ENCODE measurements at regions not wholly inside any gene's neighbourhood (a gene's known extent, or its start where the extent isn't known, plus 50 kb on each side); places are given as distances from the start of the nearest gene placed in this dataset.

DNA sequence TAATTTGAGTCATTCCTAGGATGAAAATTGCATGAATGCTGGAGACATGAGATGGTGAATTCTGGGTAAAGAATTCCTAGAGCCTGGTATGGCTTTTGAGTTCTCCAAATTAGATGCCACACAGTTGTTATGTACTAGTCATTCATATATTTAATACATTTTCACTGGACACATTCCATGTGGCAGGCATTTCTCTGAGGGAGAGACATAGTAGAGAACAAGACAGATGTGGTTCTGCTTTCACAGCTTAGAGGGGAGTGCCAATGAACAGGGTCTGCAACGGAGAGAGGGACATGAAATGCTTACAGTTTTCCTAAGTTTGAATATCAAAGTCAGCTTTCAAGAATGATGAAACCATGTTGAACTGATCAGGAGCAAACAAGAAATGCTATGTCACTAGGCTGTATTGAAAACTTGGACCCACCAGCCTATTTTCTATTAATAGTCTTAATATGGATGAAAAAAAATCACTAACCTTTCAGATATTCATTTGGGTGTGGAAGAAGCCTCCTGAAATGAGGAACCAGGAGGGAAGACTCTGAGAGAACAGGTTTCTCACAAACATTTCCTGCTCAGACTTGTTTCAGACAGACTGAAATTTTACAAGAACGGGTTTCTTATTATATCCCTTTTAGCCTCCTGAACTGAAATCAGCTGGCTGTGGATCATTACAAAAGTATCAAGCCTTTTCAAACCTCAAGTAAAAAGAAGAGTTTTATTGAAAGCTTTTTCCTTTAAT lies 276.0 kb upstream of the TET2 start:
- TF ChIP-seq, protein P1, sequence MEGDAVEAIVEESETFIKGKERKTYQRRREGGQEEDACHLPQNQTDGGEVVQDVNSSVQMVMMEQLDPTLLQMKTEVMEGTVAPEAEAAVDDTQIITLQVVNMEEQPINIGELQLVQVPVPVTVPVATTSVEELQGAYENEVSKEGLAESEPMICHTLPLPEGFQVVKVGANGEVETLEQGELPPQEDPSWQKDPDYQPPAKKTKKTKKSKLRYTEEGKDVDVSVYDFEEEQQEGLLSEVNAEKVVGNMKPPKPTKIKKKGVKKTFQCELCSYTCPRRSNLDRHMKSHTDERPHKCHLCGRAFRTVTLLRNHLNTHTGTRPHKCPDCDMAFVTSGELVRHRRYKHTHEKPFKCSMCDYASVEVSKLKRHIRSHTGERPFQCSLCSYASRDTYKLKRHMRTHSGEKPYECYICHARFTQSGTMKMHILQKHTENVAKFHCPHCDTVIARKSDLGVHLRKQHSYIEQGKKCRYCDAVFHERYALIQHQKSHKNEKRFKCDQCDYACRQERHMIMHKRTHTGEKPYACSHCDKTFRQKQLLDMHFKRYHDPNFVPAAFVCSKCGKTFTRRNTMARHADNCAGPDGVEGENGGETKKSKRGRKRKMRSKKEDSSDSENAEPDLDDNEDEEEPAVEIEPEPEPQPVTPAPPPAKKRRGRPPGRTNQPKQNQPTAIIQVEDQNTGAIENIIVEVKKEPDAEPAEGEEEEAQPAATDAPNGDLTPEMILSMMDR (IDR thresholded peaks at IDR 0.05): no peak
- TF ChIP-seq POLR2AphosphoS5 (IDR thresholded peaks at IDR 0.05) (no peak), POLR2A (IDR thresholded peaks at IDR 0.05) (no peak)
